Panc1 (cell line): ENCODE measurements at regions not wholly inside any gene's neighbourhood (a gene's known extent, or its start where the extent isn't known, plus 50 kb on each side); places are given as distances from the start of the nearest gene placed in this dataset.

Experiments
- ATAC-seq: fragments of 200-7000 bp; cut with Tn5 transposase; 2 replicates; pipeline ENCODE4 v1.9.1; 2020; ENCODE audit warnings: mild to moderate bottlenecking, moderate library complexity
- BruUV-seq: library from RNA; stranded (reverse); fragments of 400-500 nt; replicated peaks from 2 replicates; lab custom pipeline; 2021; lab: Mats Ljungman, UMichigan
- CTCF ChIA-PET: fragments of 300-600 bp; sonication (Branson Sonifier 250); formaldehyde crosslinking; loops from one replicate; lab custom pipeline; 2022; ENCODE audit warnings: antibody characterized with exemption; lab: Charles Lee
- POLR2A ChIA-PET: fragments of 300-600 bp; sonication (Branson Sonifier 250); formaldehyde crosslinking; loops from one replicate; lab custom pipeline; 2022; ENCODE audit warnings: antibody characterized with exemption; lab: Charles Lee
- DNase-seq: peaks from one replicate; pipeline ENCODE4 v3.0.0-alpha.2; 2010; ENCODE audit warnings: low read depth, low spot score
- H3K27ac ChIP-seq: 2 replicates; pipeline ENCODE4 v1.5.1; 2011; ENCODE audit warnings: mild to moderate bottlenecking, low read length, inconsistent platforms
- H3K27me3 ChIP-seq: fragments of 200-500 bp; sonication (Bioruptor generic); 2 replicates; pipeline ENCODE4 v1.6.0; 2014; ENCODE audit warnings: low read length, inconsistent platforms; ENCODE audit not compliant: control insufficient read depth, insufficient read depth
- H3K36me3 ChIP-seq: fragments of 200-500 bp; sonication (Bioruptor generic); 2 replicates; pipeline ENCODE4 v1.5.1; 2014; ENCODE audit warnings: inconsistent platforms, mild to moderate bottlenecking, low read length, moderate library complexity; ENCODE audit not compliant: control insufficient read depth, insufficient read depth
- H3K4me1 ChIP-seq: 2 replicates; pipeline ENCODE4 v1.5.1; 2011; ENCODE audit warnings: inconsistent platforms, mild to moderate bottlenecking, low read length, moderate library complexity; ENCODE audit not compliant: control insufficient read depth, insufficient read depth
- H3K4me3 ChIP-seq, 2 experiments: 2 replicates each; pipeline ENCODE4 v1.5.1; 2011 to 2012; ENCODE audit warnings: low read depth in 2 of 2, low read length in 2 of 2, mild to moderate bottlenecking in 2 of 2, inconsistent platforms in 1 of 2, moderate library complexity in 1 of 2
- H3K9me3 ChIP-seq: fragments of 200-500 bp; sonication (Bioruptor generic); 2 replicates; pipeline ENCODE4 v1.5.1; 2014; ENCODE audit warnings: low read depth, mild to moderate bottlenecking, inconsistent platforms, low read length, moderate library complexity; ENCODE audit not compliant: control insufficient read depth, insufficient read depth
- POLR2AphosphoS5 ChIP-seq: IDR thresholded peaks from 2 replicates; pipeline ENCODE4 v1.6.1; 2012; ENCODE audit warnings: mild to moderate bottlenecking, low read depth, low read length, moderate library complexity
- REST ChIP-seq, 2 experiments: IDR thresholded peaks; 2 replicates each; pipeline ENCODE4 v1.6.1; 2011 to 2012; ENCODE audit warnings: low read depth in 2 of 2, control low read depth in 1 of 2, low read length in 1 of 2, mild to moderate bottlenecking in 1 of 2, moderate library complexity in 1 of 2; ENCODE audit not compliant: insufficient read depth in 1 of 2
- SIN3A ChIP-seq: IDR thresholded peaks from 2 replicates; pipeline ENCODE4 v1.6.1; 2012; ENCODE audit warnings: low read depth, mild to moderate bottlenecking, low read length, moderate library complexity, borderline replicate concordance; ENCODE audit not compliant: insufficient read depth
- TCF7L2 ChIP-seq: IDR thresholded peaks from 2 replicates; pipeline ENCODE4 v1.6.1; 2011; ENCODE audit warnings: mild to moderate bottlenecking, low read depth, low read length, inconsistent platforms
- in situ Hi-C: cut with HindIII; loops from 2 replicates; pipeline ENCODE4 v1.10.0; 2016; ENCODE audit warnings: low sequenced_read_pairs, low pct_unique_long_range_greater_than_20kb
- intact Hi-C: fragments of 100-400 bp; cut with micrococcal nuclease; formaldehyde crosslinking; loops from one replicate; pipeline ENCODE4 v1.10.0; 2022; ENCODE audit not compliant: unreplicated experiment
- TF ChIP-seq, protein P1 (sequence below): fragments of 450-650 bp; IDR thresholded peaks from 2 replicates; pipeline ENCODE4 v1.5.1; 2017; ENCODE audit warnings: mild to moderate bottlenecking

DNA sequence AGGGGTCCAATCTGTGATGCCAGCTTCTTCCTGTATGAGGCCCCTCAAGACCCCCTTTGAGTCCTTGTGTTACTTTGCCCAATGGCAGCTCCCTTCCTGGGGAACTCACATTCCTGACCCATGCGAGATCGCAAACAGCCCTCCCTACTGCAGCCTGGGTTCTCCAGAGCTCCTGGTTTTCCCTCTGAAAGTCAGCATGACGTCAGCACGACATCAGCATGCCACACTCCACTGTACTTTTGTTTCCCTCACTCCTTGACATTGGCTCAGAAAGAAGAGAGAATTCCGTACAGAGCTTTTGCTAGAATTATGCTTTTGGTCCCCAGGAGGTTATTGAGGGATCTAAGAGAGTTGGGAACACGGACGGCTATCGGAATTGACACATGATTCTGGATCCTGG lies 168.1 kb upstream of the PIRT start:
- intact Hi-C loops (no loop called here), in situ Hi-C loops (no loop called here)
- ATAC-seq (no peak), DNase-seq (no peak)
- H3K36me3 ChIP-seq: no peaks in the 10 kb centered on the region
- no peaks in the 10 kb centered on the region for H3K27me3 ChIP-seq
- no peak overlapping the region for H3K4me3 ChIP-seq
- no peaks in the 10 kb centered on the region for H3K9me3 ChIP-seq
- no peaks in the 10 kb centered on the region for H3K4me1 ChIP-seq
- POLR2A ChIA-PET: no interaction called here
- no peak overlapping the region for H3K27ac ChIP-seq
- TF ChIP-seq REST (IDR thresholded peaks at IDR 0.05; ENCODE audit: insufficient read depth in 1 of 2, low read depth in 2 of 2, low read length in 1 of 2) (no peak), POLR2AphosphoS5 (no peak), SIN3A (no peak), TCF7L2 (no peak)
- TF ChIP-seq, protein P1, sequence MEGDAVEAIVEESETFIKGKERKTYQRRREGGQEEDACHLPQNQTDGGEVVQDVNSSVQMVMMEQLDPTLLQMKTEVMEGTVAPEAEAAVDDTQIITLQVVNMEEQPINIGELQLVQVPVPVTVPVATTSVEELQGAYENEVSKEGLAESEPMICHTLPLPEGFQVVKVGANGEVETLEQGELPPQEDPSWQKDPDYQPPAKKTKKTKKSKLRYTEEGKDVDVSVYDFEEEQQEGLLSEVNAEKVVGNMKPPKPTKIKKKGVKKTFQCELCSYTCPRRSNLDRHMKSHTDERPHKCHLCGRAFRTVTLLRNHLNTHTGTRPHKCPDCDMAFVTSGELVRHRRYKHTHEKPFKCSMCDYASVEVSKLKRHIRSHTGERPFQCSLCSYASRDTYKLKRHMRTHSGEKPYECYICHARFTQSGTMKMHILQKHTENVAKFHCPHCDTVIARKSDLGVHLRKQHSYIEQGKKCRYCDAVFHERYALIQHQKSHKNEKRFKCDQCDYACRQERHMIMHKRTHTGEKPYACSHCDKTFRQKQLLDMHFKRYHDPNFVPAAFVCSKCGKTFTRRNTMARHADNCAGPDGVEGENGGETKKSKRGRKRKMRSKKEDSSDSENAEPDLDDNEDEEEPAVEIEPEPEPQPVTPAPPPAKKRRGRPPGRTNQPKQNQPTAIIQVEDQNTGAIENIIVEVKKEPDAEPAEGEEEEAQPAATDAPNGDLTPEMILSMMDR: no peak
- CTCF ChIA-PET: interaction anchor here (0.6 kb wide), 1 partner anchor 130 kb away, joined by 3 read pairs; no protein-coding TSS in a partner anchor
- BruUV-seq: no TSS peak

- H3K36me3 ChIP-seq: no peaks in the 10 kb centered on the region
- no peak for TF ChIP-seq REST (IDR thresholded peaks at IDR 0.05; ENCODE audit: insufficient read depth in 1 of 2, low read depth in 2 of 2, low read length in 1 of 2)
- TF ChIP-seq POLR2AphosphoS5: no peak
- no peak for TF ChIP-seq TCF7L2
- TF ChIP-seq SIN3A: no peak
- H3K4me1 ChIP-seq: no peaks in the 10 kb centered on the region
- DNase-seq (no peak), ATAC-seq (no peak)
- intact Hi-C loops (no loop called here), in situ Hi-C loops (no loop called here)
- CTCF ChIA-PET: no interaction called here
- POLR2A ChIA-PET: no interaction called here
- no peaks in the 10 kb centered on the region for H3K9me3 ChIP-seq
- no peak overlapping the region for H3K27ac ChIP-seq
- H3K4me3 ChIP-seq: no peak overlapping the region
- no peaks in the 10 kb centered on the region for H3K27me3 ChIP-seq
- no TSS peak for BruUV-seq
These were observed 164.5 kb upstream of the PIRT start for GRCh38 chr17:11002417-11002816.
